ENCODE measurements at regions not wholly inside any gene's neighbourhood (a gene's known extent, or its start where the extent isn't known, plus 50 kb on each side); places are given as distances from the start of the nearest gene placed in this dataset.
"Not testable (repeated sequence)": the region's sequence is repeated elsewhere in the genome, so short reads cannot be mapped to it uniquely, and the experiment has no call there.

DNA sequence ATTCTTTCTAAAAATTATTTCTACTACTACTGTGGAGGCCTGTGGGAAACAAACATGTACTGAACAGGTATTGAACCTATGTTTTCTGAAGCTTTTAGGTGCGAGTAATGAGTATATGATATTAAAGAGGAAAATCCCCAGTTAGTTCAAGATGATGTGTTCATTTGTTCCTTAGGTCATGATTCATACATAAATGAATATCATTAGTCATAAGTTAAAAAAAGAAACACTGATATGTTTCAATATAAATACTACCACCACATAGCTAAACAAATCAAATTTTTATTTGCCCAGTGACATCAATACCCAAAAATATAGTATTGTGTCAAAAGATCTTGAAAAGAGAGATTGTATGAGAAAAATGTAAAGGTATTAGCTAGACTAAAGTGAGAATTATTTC, 210.7 kb upstream of the GNAI1 start:
- H3K27ac ChIP-seq = no peak overlapping the region

DNA sequence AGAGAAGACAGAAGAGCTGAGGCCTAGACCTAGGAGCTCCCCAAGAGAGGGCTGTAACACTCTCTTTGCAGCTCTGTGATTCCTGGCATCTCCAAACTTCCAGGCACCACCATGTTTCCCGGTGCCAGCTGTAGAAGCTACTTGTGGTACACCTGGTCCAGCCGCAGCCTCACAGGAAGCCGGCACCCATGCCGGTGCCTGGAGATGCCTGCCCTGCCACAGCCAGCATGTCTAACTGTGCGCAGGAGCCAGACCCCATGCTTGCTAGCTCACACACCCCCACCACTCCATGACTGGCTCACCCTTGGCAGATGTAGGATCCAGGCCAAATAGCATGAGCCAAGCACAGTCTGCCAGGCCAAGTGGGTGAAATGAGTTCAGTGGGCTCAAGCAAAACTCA, 211.7 kb upstream of the GNAI1 start:
- H2AFZ ChIP-seq = no peak overlapping the region
- H3K27ac ChIP-seq = no peak overlapping the region
- no peaks in the 10 kb centered on the region for H3K36me3 ChIP-seq (replicated peaks; ENCODE audit: insufficient read depth, low read depth)
- H3K4me1 ChIP-seq (ENCODE audit: insufficient read depth) = no peaks in the 10 kb centered on the region
- H3K4me3 ChIP-seq = no peak overlapping the region
- no peaks in the 10 kb centered on the region for H4K20me1 ChIP-seq (ENCODE audit: insufficient read depth, poor library complexity, severe bottlenecking)
- H3K9me3 ChIP-seq (ENCODE audit: low read depth) = no peaks in the 10 kb centered on the region
- no peaks in the 10 kb centered on the region for H3K79me2 ChIP-seq
- H3K4me2 ChIP-seq = no peak overlapping the region
- 99% methylated on average over 5 of the region's 5 CpGs for WGBS (ENCODE audit: low lambda C conversion rate, missing lambda C conversion rate)
- TF ChIP-seq EZH2 (IDR thresholded peaks at IDR 0.05; ENCODE audit: borderline replicate concordance) (no peak), EZH2phosphoT487 (IDR thresholded peaks at IDR 0.05; ENCODE audit: low read depth, severe bottlenecking, unreplicated experiment) (no peak)
- TF ChIP-seq, protein P1, sequence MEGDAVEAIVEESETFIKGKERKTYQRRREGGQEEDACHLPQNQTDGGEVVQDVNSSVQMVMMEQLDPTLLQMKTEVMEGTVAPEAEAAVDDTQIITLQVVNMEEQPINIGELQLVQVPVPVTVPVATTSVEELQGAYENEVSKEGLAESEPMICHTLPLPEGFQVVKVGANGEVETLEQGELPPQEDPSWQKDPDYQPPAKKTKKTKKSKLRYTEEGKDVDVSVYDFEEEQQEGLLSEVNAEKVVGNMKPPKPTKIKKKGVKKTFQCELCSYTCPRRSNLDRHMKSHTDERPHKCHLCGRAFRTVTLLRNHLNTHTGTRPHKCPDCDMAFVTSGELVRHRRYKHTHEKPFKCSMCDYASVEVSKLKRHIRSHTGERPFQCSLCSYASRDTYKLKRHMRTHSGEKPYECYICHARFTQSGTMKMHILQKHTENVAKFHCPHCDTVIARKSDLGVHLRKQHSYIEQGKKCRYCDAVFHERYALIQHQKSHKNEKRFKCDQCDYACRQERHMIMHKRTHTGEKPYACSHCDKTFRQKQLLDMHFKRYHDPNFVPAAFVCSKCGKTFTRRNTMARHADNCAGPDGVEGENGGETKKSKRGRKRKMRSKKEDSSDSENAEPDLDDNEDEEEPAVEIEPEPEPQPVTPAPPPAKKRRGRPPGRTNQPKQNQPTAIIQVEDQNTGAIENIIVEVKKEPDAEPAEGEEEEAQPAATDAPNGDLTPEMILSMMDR (IDR thresholded peaks at IDR 0.05; ENCODE audit: poor library complexity) = no peak
- H3K27me3 ChIP-seq = no peaks in the 10 kb centered on the region
- no peak for DNase-seq (ENCODE audit: low spot score)
- H3K9me2 ChIP-seq (replicated peaks; ENCODE audit: insufficient read depth) = no peaks in the 10 kb centered on the region

More for the DNA sequence above, 210.7 kb upstream of the GNAI1 start:
- TF ChIP-seq, protein P1 (IDR thresholded peaks at IDR 0.05; ENCODE audit: poor library complexity) = no peak
- no peak for TF ChIP-seq EZH2 (IDR thresholded peaks at IDR 0.05; ENCODE audit: borderline replicate concordance)
- no peak for TF ChIP-seq EZH2phosphoT487 (IDR thresholded peaks at IDR 0.05; ENCODE audit: low read depth, severe bottlenecking, unreplicated experiment)
- H3K79me2 ChIP-seq = no peaks in the 10 kb centered on the region
- no peaks in the 10 kb centered on the region for H3K36me3 ChIP-seq (replicated peaks; ENCODE audit: insufficient read depth, low read depth)
- H3K4me1 ChIP-seq (ENCODE audit: insufficient read depth) = no peaks in the 10 kb centered on the region
- DNase-seq (ENCODE audit: low spot score) = no peak
- WGBS (ENCODE audit: low lambda C conversion rate, missing lambda C conversion rate) = 88% methylated on average over 1 of the region's 1 CpG
- H3K4me2 ChIP-seq = no peak overlapping the region
- no peaks in the 10 kb centered on the region for H3K27me3 ChIP-seq
- no peak overlapping the region for H3K4me3 ChIP-seq
- H4K20me1 ChIP-seq (ENCODE audit: insufficient read depth, poor library complexity, severe bottlenecking) = no peaks in the 10 kb centered on the region
- H3K9me2 ChIP-seq (replicated peaks; ENCODE audit: insufficient read depth) = no peaks in the 10 kb centered on the region
- no peak overlapping the region for H2AFZ ChIP-seq
- H3K9me3 ChIP-seq (ENCODE audit: low read depth) = no peaks in the 10 kb centered on the region

DNA sequence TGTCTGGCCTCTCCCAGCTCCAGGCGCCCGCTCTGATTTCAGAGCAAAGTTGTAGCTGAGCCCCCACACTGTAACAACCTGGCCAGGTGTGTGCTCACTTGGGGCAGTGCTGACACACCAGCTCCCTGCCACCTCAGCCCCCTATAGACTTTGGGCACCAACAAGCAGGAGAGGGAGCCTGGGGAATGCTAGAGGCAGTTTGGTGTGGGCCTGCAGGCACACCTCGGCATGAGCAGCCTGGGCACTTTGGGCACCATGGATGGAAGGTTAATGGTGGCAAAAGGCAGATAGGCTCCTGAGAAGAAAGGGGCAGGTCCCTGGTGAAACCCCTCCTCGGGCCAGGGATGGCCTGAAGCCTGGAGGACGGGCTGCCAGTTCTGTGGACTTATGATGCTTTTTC, 212.7 kb upstream of the GNAI1 start:
- WGBS (ENCODE audit: low lambda C conversion rate, missing lambda C conversion rate) = 87% methylated on average over 5 of the region's 5 CpGs
- Histone ChIP-seq H3K27me3 (no peaks in the 10 kb centered on the region), H3K36me3 (replicated peaks; ENCODE audit: insufficient read depth, low read depth) (no peaks in the 10 kb centered on the region), H3K4me3 (no peak overlapping the region), H3K27ac (no peak overlapping the region), H3K4me1 (ENCODE audit: insufficient read depth) (no peaks in the 10 kb centered on the region), H3K9me2 (replicated peaks; ENCODE audit: insufficient read depth) (no peaks in the 10 kb centered on the region), H3K79me2 (no peaks in the 10 kb centered on the region), H3K4me2 (no peak overlapping the region), H2AFZ (no peak overlapping the region), H3K9me3 (ENCODE audit: low read depth) (no peaks in the 10 kb centered on the region), H4K20me1 (ENCODE audit: insufficient read depth, poor library complexity, severe bottlenecking) (no peaks in the 10 kb centered on the region)
- no peak for DNase-seq (ENCODE audit: low spot score)
- TF ChIP-seq, protein P1 (IDR thresholded peaks at IDR 0.05; ENCODE audit: poor library complexity) = no peak
- TF ChIP-seq EZH2phosphoT487 (IDR thresholded peaks at IDR 0.05; ENCODE audit: low read depth, severe bottlenecking, unreplicated experiment) (no peak), EZH2 (IDR thresholded peaks at IDR 0.05; ENCODE audit: borderline replicate concordance) (no peak)

DNA sequence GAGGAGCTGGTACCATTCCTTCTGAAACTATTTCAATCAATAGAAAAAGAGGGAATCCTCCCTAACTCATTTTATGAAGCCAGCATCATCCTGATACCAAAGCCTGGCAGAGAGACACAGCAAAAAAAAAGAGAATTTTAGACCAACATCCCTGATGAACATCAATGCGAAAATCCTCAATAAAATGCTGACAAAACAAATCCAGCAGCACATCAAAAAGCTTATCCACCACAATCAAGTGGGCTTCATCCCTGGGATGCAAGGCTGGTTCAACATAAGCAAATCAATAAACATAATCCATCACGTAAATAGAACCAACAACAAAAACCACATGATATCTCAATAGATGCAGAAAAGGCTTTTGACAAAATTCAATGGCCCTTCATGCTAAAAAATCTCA, 216.0 kb upstream of the GNAI1 start:
- WGBS (ENCODE audit: low lambda C conversion rate, missing lambda C conversion rate) = 85% methylated on average over 2 of the region's 2 CpGs
- H3K27ac ChIP-seq; H3K4me1 ChIP-seq (ENCODE audit: insufficient read depth); H3K36me3 ChIP-seq (replicated peaks; ENCODE audit: insufficient read depth, low read depth); H3K9me2 ChIP-seq (replicated peaks; ENCODE audit: insufficient read depth); DNase-seq (ENCODE audit: low spot score); H3K79me2 ChIP-seq; H4K20me1 ChIP-seq (ENCODE audit: insufficient read depth, poor library complexity, severe bottlenecking); H3K27me3 ChIP-seq; H3K4me3 ChIP-seq; H2AFZ ChIP-seq; H3K9me3 ChIP-seq (ENCODE audit: low read depth); H3K4me2 ChIP-seq: not testable (repeated sequence)

- H2AFZ ChIP-seq; H3K4me1 ChIP-seq (ENCODE audit: insufficient read depth); H4K20me1 ChIP-seq (ENCODE audit: insufficient read depth, poor library complexity, severe bottlenecking); H3K4me3 ChIP-seq; H3K79me2 ChIP-seq; H3K27me3 ChIP-seq; H3K9me2 ChIP-seq (replicated peaks; ENCODE audit: insufficient read depth); H3K4me2 ChIP-seq; DNase-seq (ENCODE audit: low spot score); H3K36me3 ChIP-seq (replicated peaks; ENCODE audit: insufficient read depth, low read depth); H3K27ac ChIP-seq; H3K9me3 ChIP-seq (ENCODE audit: low read depth): not testable (repeated sequence)
- WGBS (ENCODE audit: low lambda C conversion rate, missing lambda C conversion rate) = 83% methylated on average over 4 of the region's 4 CpGs
Measured at GRCh38 chr7:79915346-79915745, 219.3 kb upstream of the GNAI1 start.

Measured in hepatocyte (in vitro differentiated cells).